ENCODE measurements at regions not wholly inside any gene's neighbourhood (a gene's known extent, or its start where the extent isn't known, plus 50 kb on each side); places are given as distances from the start of the nearest gene placed in this dataset.

DNA sequence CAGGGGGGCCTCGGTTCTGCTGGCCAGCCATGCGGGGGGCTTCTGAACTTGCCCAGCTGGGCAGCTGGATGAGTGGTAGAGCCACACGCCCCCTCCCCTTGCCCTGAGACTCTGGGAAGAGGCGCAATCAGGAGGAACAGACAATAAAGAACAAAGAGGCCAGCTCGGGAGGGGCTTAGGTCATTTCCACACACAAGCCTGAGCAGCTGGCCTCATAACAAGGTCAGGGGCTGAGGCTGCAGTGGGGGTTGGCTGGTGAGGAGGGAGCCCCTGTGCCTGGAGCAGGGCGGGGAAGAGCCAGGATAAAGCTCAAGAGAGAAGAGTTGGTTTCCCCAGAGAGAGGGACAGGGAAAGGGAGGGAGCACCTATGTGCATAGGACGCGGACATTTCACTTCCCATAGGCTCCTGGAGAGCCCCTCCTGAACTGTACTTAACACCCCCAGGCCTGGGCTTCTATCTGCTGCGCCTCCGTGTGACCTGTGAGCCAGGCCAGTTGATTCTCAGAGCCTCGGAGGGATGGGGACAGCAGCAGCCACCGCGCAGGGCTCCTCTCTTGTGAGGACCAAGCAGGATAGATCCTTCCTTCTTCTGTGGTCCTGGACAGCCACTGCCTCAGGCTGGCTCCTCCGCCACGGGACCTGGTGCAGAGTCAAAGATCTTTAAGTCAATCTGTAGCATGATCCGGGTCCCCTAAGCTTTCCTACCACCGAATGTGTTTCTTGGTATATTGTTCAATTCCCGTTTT lies 75.3 kb upstream of the GGTA1 start:
- TF ChIP-seq, protein P1, sequence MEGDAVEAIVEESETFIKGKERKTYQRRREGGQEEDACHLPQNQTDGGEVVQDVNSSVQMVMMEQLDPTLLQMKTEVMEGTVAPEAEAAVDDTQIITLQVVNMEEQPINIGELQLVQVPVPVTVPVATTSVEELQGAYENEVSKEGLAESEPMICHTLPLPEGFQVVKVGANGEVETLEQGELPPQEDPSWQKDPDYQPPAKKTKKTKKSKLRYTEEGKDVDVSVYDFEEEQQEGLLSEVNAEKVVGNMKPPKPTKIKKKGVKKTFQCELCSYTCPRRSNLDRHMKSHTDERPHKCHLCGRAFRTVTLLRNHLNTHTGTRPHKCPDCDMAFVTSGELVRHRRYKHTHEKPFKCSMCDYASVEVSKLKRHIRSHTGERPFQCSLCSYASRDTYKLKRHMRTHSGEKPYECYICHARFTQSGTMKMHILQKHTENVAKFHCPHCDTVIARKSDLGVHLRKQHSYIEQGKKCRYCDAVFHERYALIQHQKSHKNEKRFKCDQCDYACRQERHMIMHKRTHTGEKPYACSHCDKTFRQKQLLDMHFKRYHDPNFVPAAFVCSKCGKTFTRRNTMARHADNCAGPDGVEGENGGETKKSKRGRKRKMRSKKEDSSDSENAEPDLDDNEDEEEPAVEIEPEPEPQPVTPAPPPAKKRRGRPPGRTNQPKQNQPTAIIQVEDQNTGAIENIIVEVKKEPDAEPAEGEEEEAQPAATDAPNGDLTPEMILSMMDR (IDR thresholded peaks at IDR 0.05; ENCODE audit: low read depth, low read length, missing input control), result no peak
- TF ChIP-seq RAD21 (IDR thresholded peaks at IDR 0.05) (no peak), RXRA (IDR thresholded peaks at IDR 0.05) (no peak), FOXA1 (IDR thresholded peaks at IDR 0.05) (no peak), YY1 (IDR thresholded peaks at IDR 0.05) (no peak)
- TF ChIP-seq, protein P2, sequence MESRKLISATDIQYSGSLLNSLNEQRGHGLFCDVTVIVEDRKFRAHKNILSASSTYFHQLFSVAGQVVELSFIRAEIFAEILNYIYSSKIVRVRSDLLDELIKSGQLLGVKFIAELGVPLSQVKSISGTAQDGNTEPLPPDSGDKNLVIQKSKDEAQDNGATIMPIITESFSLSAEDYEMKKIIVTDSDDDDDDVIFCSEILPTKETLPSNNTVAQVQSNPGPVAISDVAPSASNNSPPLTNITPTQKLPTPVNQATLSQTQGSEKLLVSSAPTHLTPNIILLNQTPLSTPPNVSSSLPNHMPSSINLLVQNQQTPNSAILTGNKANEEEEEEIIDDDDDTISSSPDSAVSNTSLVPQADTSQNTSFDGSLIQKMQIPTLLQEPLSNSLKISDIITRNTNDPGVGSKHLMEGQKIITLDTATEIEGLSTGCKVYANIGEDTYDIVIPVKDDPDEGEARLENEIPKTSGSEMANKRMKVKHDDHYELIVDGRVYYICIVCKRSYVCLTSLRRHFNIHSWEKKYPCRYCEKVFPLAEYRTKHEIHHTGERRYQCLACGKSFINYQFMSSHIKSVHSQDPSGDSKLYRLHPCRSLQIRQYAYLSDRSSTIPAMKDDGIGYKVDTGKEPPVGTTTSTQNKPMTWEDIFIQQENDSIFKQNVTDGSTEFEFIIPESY (IDR thresholded peaks at IDR 0.05), result no peak
- TF ChIP-seq, protein P3, sequence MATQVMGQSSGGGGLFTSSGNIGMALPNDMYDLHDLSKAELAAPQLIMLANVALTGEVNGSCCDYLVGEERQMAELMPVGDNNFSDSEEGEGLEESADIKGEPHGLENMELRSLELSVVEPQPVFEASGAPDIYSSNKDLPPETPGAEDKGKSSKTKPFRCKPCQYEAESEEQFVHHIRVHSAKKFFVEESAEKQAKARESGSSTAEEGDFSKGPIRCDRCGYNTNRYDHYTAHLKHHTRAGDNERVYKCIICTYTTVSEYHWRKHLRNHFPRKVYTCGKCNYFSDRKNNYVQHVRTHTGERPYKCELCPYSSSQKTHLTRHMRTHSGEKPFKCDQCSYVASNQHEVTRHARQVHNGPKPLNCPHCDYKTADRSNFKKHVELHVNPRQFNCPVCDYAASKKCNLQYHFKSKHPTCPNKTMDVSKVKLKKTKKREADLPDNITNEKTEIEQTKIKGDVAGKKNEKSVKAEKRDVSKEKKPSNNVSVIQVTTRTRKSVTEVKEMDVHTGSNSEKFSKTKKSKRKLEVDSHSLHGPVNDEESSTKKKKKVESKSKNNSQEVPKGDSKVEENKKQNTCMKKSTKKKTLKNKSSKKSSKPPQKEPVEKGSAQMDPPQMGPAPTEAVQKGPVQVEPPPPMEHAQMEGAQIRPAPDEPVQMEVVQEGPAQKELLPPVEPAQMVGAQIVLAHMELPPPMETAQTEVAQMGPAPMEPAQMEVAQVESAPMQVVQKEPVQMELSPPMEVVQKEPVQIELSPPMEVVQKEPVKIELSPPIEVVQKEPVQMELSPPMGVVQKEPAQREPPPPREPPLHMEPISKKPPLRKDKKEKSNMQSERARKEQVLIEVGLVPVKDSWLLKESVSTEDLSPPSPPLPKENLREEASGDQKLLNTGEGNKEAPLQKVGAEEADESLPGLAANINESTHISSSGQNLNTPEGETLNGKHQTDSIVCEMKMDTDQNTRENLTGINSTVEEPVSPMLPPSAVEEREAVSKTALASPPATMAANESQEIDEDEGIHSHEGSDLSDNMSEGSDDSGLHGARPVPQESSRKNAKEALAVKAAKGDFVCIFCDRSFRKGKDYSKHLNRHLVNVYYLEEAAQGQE (IDR thresholded peaks at IDR 0.05), result no peak

All from liver (tissue), 3 donors.